Omental fat pad (tissue), 3 donors: ENCODE measurements at regions not wholly inside any gene's neighbourhood (a gene's known extent, or its start where the extent isn't known, plus 50 kb on each side); places are given as distances from the start of the nearest gene placed in this dataset.

Experiments
- ATAC-seq: fragments of 150-250 bp; one replicate; pipeline ENCODE4 v1.9.1; 2016; ENCODE audit warnings: mild to moderate bottlenecking, moderate library complexity; ENCODE audit not compliant: low FRiP score
- DNase-seq: peaks from one replicate; pipeline ENCODE4 v3.0.0-alpha.2; 2019; ENCODE audit warnings: low spot score
- CTCF ChIP-seq, 3 donors: fragments of 450-650 bp; IDR thresholded peaks; one replicate each; pipeline ENCODE4 v1.5.1; 2016 to 2017; ENCODE audit warnings: antibody characterized with exemption in 3 of 3, mild to moderate bottlenecking in 3 of 3, moderate library complexity in 2 of 3

DNA sequence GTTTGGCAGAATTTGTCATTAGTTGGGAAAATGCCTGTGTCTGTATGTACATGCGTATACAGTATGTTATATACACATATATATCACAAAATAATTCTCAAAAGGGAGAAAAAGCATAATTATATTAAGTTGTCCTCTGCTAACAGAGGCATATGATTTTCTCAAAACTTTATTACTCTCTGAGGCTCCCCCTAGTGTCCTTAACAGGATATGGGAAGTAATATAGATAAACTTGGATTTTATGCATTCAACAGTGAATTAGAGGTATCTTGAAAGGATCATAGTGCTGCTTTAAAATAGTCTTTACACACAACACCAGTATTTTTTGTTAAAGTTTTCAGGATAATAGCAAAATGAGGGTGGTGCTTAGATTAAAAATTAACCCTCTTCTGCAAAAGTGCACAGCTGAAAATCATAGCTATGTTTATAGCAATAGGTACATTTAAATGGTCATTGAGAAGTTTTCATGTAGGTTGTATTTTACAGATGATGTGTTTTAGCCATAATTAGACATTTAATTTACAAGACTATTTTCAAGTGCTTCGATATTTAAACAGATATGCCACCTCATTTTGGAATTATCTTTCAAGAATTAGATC, 454.0 kb upstream of the ROBO2 start:
- DNase-seq (no peak), ATAC-seq (no peak)
- TF ChIP-seq CTCF (IDR thresholded peaks at IDR 0.05), result no peak

DNA sequence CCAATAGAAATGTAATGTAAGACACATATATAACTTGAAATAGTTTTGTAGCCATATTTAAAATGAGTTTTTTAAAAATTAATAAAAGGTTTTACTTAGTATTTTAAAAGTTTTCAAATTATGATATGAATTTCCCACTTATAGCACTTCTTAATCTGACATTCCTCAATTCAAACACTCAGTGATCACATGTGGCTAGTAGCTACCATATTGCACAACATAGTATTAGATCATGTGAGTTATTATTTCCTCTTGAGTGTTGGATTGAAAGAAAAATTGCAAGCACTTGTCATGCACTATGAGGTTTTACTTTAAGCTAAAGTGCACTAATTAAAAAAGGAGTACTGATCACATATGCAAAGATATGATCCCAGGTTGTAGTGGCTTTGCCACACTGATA, 453.4 kb upstream of the ROBO2 start:
- no peak for TF ChIP-seq CTCF (IDR thresholded peaks at IDR 0.05)
- ATAC-seq (no peak), DNase-seq (no peak)

- TF ChIP-seq CTCF (IDR thresholded peaks at IDR 0.05), result no peak
- DNase-seq (no peak), ATAC-seq (no peak)
These were observed 429.7 kb upstream of the ROBO2 start for GRCh38 chr3:76610150-76610549.

DNA sequence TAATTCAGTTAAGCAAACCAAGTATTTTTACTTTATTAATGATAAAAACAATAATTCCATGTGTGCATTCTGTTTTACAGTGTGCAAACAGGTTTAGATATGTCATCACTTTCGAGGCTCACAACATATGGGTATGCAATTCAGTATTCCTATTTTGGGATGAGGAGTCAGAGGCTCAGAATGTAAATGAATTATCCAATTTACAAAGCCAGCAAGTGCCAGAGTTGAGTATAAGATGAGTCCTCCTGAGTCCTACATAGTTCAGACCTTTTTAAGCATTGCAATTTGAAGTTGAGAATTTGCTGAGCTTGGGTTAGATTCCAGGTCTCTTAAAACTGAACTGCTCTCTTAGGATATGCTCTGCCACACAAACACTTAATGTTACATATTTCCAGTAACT, 424.2 kb upstream of the ROBO2 start:
- DNase-seq, result no peak
- no peak for TF ChIP-seq CTCF (IDR thresholded peaks at IDR 0.05)
- ATAC-seq, result no peak

- no peak for TF ChIP-seq CTCF (IDR thresholded peaks at IDR 0.05)
- no peak for ATAC-seq
- no peak for DNase-seq
These were observed 415.7 kb upstream of the ROBO2 start for GRCh38 chr3:76624164-76624563.

GRCh38 chr3:76627236-76627635, 412.7 kb upstream of the ROBO2 start:
- ATAC-seq, result no peak
- no peak for DNase-seq
- TF ChIP-seq CTCF (IDR thresholded peaks at IDR 0.05), result no peak

GRCh38 chr3:76631251-76631650, 408.6 kb upstream of the ROBO2 start:
- ATAC-seq (no peak), DNase-seq (no peak)
- no peak for TF ChIP-seq CTCF (IDR thresholded peaks at IDR 0.05)
